GM21423 (cell line): ENCODE measurements at regions not wholly inside any gene's neighbourhood (a gene's known extent, or its start where the extent isn't known, plus 50 kb on each side); places are given as distances from the start of the nearest gene placed in this dataset.
"Not testable (repeated sequence)": the region's sequence is repeated elsewhere in the genome, so short reads cannot be mapped to it uniquely, and the experiment has no call there.

Source experiments
- ATAC-seq: cut with Tn5 transposase; IDR thresholded peaks from one replicate; pipeline ENCODE4 v1.9.1; 2021; ENCODE audit warnings: mild to moderate bottlenecking, moderate library complexity; ENCODE audit not compliant: unreplicated experiment

- ATAC-seq, result no peak
These were observed 611.7 kb downstream of the UTRN start for GRCh38 chr6:144896871-144897270.

GRCh38 chr6:144897441-144897921, 612.3 kb downstream of the UTRN start:
- no peak for ATAC-seq

GRCh38 chr6:144898052-144898689, 613.0 kb downstream of the UTRN start:
- no peak for ATAC-seq

GRCh38 chr6:144898741-144899140, 613.6 kb downstream of the UTRN start:
- ATAC-seq, result no peak

GRCh38 chr6:144899161-144899560, 614.0 kb downstream of the UTRN start:
- no peak for ATAC-seq

- ATAC-seq, result no peak
These were observed 616.3 kb downstream of the UTRN start for GRCh38 chr6:144901412-144901811.

- ATAC-seq, result no peak
These were observed 622.9 kb downstream of the UTRN start for GRCh38 chr6:144908004-144908403.

GRCh38 chr6:144909753-144910285, 624.7 kb downstream of the UTRN start:
- ATAC-seq, result no peak

GRCh38 chr6:144911322-144911721, 626.2 kb downstream of the UTRN start:
- no peak for ATAC-seq

- no peak for ATAC-seq
These were observed 627.3 kb downstream of the UTRN start for GRCh38 chr6:144912474-144912873.

GRCh38 chr6:144918073-144918472, 632.9 kb downstream of the UTRN start:
- ATAC-seq, result no peak

GRCh38 chr6:144919560-144919959, 634.4 kb downstream of the UTRN start:
- ATAC-seq, result no peak

- ATAC-seq, result no peak
These were observed 635.3 kb downstream of the UTRN start for GRCh38 chr6:144920391-144920961.

GRCh38 chr6:144921206-144921975, 636.3 kb downstream of the UTRN start:
- ATAC-seq, result no peak

- ATAC-seq, result no peak
These were observed 637.1 kb downstream of the UTRN start for GRCh38 chr6:144922120-144922722.

- ATAC-seq, result not testable (repeated sequence)
These were observed 637.8 kb downstream of the UTRN start for GRCh38 chr6:144922771-144923490.

- not testable (repeated sequence) for ATAC-seq
These were observed 638.3 kb downstream of the UTRN start for GRCh38 chr6:144923491-144923787.

GRCh38 chr6:144928847-144929246, 643.7 kb downstream of the UTRN start:
- no peak for ATAC-seq

- no peak for ATAC-seq
These were observed 644.1 kb downstream of the UTRN start for GRCh38 chr6:144929262-144929661.

- ATAC-seq, result no peak
These were observed 646.3 kb downstream of the UTRN start for GRCh38 chr6:144931172-144932035.
